Liver (tissue), 8 donors: ENCODE measurements at regions not wholly inside any gene's neighbourhood (a gene's known extent, or its start where the extent isn't known, plus 50 kb on each side); places are given as distances from the start of the nearest gene placed in this dataset.

Experiments used
- DNase-seq: peaks from one replicate; pipeline ENCODE4 v3.0.0-alpha.2; 2017; ENCODE audit warnings: low spot score
- H3K27ac ChIP-seq, 2 donors: one replicate each; pipeline ENCODE4 v1.7.0; 2013; ENCODE audit warnings: inconsistent platforms in 2 of 2, low read length in 2 of 2, control low read depth in 1 of 2, low read depth in 1 of 2, mild to moderate bottlenecking in 1 of 2
- H3K27me3 ChIP-seq, 4 donors: one replicate each; pipeline versions ENCODE4 v1.6.1 to v1.7.0; 2013; ENCODE audit warnings: low read length in 3 of 4, inconsistent platforms in 1 of 4, mild to moderate bottlenecking in 1 of 4, moderate library complexity in 1 of 4; ENCODE audit not compliant: control insufficient read depth in 4 of 4, insufficient read depth in 4 of 4
- H3K36me3 ChIP-seq, 4 donors: one replicate each; pipeline versions ENCODE4 v1.6.1 to v1.7.0; 2013; ENCODE audit warnings: low read length in 3 of 4, mild to moderate bottlenecking in 3 of 4, low read depth in 1 of 4, moderate library complexity in 1 of 4; ENCODE audit not compliant: control insufficient read depth in 4 of 4, insufficient read depth in 3 of 4
- H3K4me1 ChIP-seq, 4 donors: one replicate each; pipeline versions ENCODE4 v1.6.1 to v1.7.0; 2013; ENCODE audit warnings: low read length in 3 of 4, mild to moderate bottlenecking in 3 of 4, moderate library complexity in 1 of 4; ENCODE audit not compliant: control insufficient read depth in 4 of 4, insufficient read depth in 4 of 4
- H3K4me3 ChIP-seq, 3 donors: one replicate each; pipeline versions ENCODE4 v1.6.1 to v1.7.0; 2013; ENCODE audit warnings: low read length in 3 of 3, control low read depth in 1 of 3, low read depth in 1 of 3, mild to moderate bottlenecking in 1 of 3
- H3K9ac ChIP-seq, 2 donors: one replicate each; pipeline ENCODE4 v1.7.0; 2013; ENCODE audit warnings: low read length in 2 of 2, mild to moderate bottlenecking in 2 of 2, moderate library complexity in 2 of 2, control low read depth in 1 of 2, low read depth in 1 of 2
- H3K9me3 ChIP-seq, 4 donors: one replicate each; pipeline versions ENCODE4 v1.6.1 to v1.7.0; 2013; ENCODE audit warnings: low read length in 3 of 4; ENCODE audit not compliant: control insufficient read depth in 4 of 4
- EGR1 ChIP-seq, 2 donors: IDR thresholded peaks; 2 replicates each; pipeline ENCODE4 v1.6.1; 2016 to 2018; ENCODE audit warnings: antibody characterized with exemption in 2 of 2, low read depth in 2 of 2
- FOXA1 ChIP-seq: IDR thresholded peaks from 2 replicates; pipeline ENCODE4 v1.6.1; 2016; ENCODE audit warnings: antibody characterized with exemption
- FOXA2 ChIP-seq: IDR thresholded peaks from 2 replicates; pipeline ENCODE4 v1.6.1; 2016; ENCODE audit warnings: antibody characterized with exemption
- GABPA ChIP-seq, 2 donors: IDR thresholded peaks in 1 of 2; conservative IDR thresholded peaks in 1 of 2; 2 replicates each; pipeline ENCODE4 v1.6.1; 2016; ENCODE audit warnings: antibody characterized with exemption in 2 of 2, mild to moderate bottlenecking in 1 of 2, moderate library complexity in 1 of 2
- HNF4A ChIP-seq, 2 donors: conservative IDR thresholded peaks; 2 replicates each; pipeline ENCODE4 v1.6.1; 2016; ENCODE audit warnings: antibody characterized with exemption in 2 of 2, mild to moderate bottlenecking in 2 of 2
- HNF4G ChIP-seq: IDR thresholded peaks from 2 replicates; pipeline ENCODE4 v1.6.1; 2016; ENCODE audit warnings: antibody characterized with exemption
- JUND ChIP-seq, 2 donors: IDR thresholded peaks; 2 replicates each; pipeline ENCODE4 v1.6.1; 2016; ENCODE audit warnings: antibody characterized with exemption in 2 of 2
- NR2F2 ChIP-seq: IDR thresholded peaks from 2 replicates; pipeline ENCODE4 v1.6.1; 2016; ENCODE audit warnings: antibody characterized with exemption
- RAD21 ChIP-seq, 2 donors: IDR thresholded peaks; 2 replicates each; pipeline ENCODE4 v1.6.1; 2016; ENCODE audit warnings: antibody characterized with exemption in 2 of 2, mild to moderate bottlenecking in 2 of 2
- RXRA ChIP-seq, 2 donors: IDR thresholded peaks; 2 replicates each; pipeline ENCODE4 v1.6.1; 2017 to 2018; ENCODE audit warnings: antibody characterized with exemption in 2 of 2, mild to moderate bottlenecking in 1 of 2
- SP1 ChIP-seq: IDR thresholded peaks from 2 replicates; pipeline ENCODE4 v1.6.1; 2018; ENCODE audit warnings: antibody characterized with exemption, mild to moderate bottlenecking
- TAF1 ChIP-seq: conservative IDR thresholded peaks from 2 replicates; pipeline ENCODE4 v1.6.1; 2016; ENCODE audit warnings: antibody characterized with exemption, mild to moderate bottlenecking
- YY1 ChIP-seq: IDR thresholded peaks from 2 replicates; pipeline ENCODE4 v1.6.1; 2016; ENCODE audit warnings: antibody characterized with exemption, mild to moderate bottlenecking
- WGBS: extraction: QIAGEN DNeasy Blood & Tissue Kit; methylation state at CpG from one replicate; pipeline ENCODE4 v1.1.7; 2013; 5-methylcytosine and 5-hydroxymethylcytosine counted together
- TF ChIP-seq, protein P1 (sequence below): fragments of 150-350 bp; IDR thresholded peaks from 2 replicates; pipeline ENCODE4 v1.5.1; 2017; ENCODE audit warnings: improper control_type of control experiment, low read depth, low read length; ENCODE audit not compliant: missing input control
- TF ChIP-seq, protein P2 (sequence below): IDR thresholded peaks from 2 replicates; pipeline ENCODE4 v1.6.1; 2016; ENCODE audit warnings: antibody characterized with exemption
- TF ChIP-seq, protein P3 (sequence below): IDR thresholded peaks from 2 replicates; pipeline ENCODE4 v1.6.1; 2016; ENCODE audit warnings: antibody characterized with exemption
- TF ChIP-seq, protein P4 (sequence below): IDR thresholded peaks from 2 replicates; pipeline ENCODE4 v1.6.1; 2016; ENCODE audit warnings: antibody characterized with exemption
- donor health status: healthy.
- donor health status: healthy.
- donor health status: healthy.
- donor health status: healthy.
- donor health status: healthy.

DNA sequence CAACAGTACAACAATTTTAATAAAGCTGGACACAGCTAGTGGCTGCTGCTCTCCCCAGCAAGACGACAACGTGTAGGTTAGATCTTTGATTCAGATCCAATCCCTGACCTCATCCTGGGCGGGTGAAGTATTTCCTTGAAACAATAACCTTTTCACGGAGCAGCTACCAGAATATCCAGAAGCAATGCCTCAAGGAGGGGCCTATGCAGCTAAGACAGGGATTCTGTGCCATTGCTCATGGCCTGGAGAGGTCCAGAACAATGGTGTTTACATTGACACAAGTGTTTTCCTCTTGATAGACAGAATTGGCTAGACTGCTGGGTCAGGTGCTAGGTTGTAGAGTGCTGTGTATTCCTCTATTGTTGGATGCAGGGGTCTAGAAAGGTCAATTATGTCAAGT is 520.1 kb downstream of the BCL11A start (continued):
- TF ChIP-seq, protein P1, sequence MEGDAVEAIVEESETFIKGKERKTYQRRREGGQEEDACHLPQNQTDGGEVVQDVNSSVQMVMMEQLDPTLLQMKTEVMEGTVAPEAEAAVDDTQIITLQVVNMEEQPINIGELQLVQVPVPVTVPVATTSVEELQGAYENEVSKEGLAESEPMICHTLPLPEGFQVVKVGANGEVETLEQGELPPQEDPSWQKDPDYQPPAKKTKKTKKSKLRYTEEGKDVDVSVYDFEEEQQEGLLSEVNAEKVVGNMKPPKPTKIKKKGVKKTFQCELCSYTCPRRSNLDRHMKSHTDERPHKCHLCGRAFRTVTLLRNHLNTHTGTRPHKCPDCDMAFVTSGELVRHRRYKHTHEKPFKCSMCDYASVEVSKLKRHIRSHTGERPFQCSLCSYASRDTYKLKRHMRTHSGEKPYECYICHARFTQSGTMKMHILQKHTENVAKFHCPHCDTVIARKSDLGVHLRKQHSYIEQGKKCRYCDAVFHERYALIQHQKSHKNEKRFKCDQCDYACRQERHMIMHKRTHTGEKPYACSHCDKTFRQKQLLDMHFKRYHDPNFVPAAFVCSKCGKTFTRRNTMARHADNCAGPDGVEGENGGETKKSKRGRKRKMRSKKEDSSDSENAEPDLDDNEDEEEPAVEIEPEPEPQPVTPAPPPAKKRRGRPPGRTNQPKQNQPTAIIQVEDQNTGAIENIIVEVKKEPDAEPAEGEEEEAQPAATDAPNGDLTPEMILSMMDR = no peak
- TF ChIP-seq, protein P2, sequence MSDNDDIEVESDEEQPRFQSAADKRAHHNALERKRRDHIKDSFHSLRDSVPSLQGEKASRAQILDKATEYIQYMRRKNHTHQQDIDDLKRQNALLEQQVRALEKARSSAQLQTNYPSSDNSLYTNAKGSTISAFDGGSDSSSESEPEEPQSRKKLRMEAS = no peak
- TF ChIP-seq SP1 = no peak
- no peak for TF ChIP-seq NR2F2
- no peak for TF ChIP-seq RXRA (IDR thresholded peaks at IDR 0.05)
- TF ChIP-seq RAD21 (IDR thresholded peaks at IDR 0.05) = no peak
- no peak for TF ChIP-seq FOXA2
- TF ChIP-seq JUND (IDR thresholded peaks at IDR 0.05) = no peak

DNA sequence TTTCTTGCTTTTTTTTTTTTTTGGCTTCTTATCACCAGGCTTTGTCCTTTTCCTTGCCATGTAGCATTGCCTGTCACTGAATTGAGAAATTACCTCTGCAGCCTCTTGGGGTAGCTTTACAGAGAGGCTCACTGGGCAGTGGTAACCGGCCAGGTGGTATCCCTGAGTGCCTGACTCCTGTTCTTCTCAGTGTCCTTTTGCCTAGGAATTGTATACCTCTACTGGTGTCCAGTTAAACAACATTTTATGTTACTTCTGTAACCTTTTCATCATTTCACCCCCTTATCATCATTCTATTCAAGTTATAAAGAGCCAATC is 523.9 kb downstream of the BCL11A start:
- 59% methylated on average over 1 of the region's 1 CpG for WGBS
- no peaks in the 10 kb centered on the region for H3K4me1 ChIP-seq
- no peak overlapping the region for H3K27ac ChIP-seq
- H3K27me3 ChIP-seq = no peaks in the 10 kb centered on the region
- peaks cover 0 to 3% (median 0%) of the 10 kb centered on the region in 4 donors for H3K9me3 ChIP-seq
- H3K4me3 ChIP-seq = no peak overlapping the region
- no peaks in the 10 kb centered on the region for H3K36me3 ChIP-seq
- no peak for TF ChIP-seq SP1
- no peak for TF ChIP-seq HNF4G
- no peak for TF ChIP-seq FOXA1
- TF ChIP-seq EGR1 (IDR thresholded peaks at IDR 0.05; ENCODE audit: low read depth in 2 of 2) = no peak
- TF ChIP-seq RAD21 (IDR thresholded peaks at IDR 0.05) = no peak
- TF ChIP-seq, protein P1 = no peak
- TF ChIP-seq HNF4A (conservative IDR thresholded peaks at IDR 0.05) = no peak
- TF ChIP-seq NR2F2 = no peak
- TF ChIP-seq GABPA (IDR thresholded peaks at IDR 0.05 in 1 of 2, conservative IDR thresholded peaks at IDR 0.05 in 1 of 2) = no peak
- TF ChIP-seq FOXA2 = no peak
- TF ChIP-seq RXRA (IDR thresholded peaks at IDR 0.05) = no peak
- DNase-seq = no peak
- H3K9ac ChIP-seq = no peak overlapping the region

DNA sequence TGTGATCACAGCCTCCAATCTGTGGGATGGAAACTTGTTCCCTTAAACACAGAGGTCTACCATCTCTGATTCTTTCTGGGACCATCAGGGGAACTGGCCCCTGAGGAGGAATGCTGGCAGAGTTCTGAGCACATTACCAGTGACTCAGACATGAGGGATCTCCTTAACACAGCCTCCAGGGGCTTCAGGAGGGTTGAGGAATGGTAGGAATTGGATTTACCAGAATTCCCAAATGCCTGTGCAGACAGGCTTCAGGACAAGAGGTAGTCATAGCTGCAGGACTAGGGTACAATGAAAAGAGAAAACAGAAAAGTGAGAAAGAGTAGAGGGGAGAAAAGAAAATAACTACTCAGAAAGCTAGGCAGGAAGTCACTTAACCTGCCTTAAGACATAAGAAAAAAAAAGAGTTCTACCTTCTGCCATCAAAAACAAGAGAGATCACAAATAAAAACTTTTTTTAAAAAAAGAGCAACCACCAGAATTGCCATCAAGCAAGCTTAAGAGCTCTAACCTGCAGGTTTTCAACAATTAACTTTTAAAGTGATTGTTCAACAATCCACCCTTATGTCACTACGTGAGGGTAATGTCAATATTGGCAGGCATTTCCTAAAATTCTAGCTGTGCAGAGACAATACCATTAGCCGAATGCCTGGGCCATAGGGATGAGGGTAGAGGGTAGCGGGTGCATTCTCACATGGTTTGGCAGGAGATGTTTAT is 524.4 kb downstream of the BCL11A start:
- no peak for DNase-seq
- Histone ChIP-seq H3K4me3 (no peak overlapping the region), H3K27me3 (no peaks in the 10 kb centered on the region), H3K9me3 (peaks cover 0 to 3% (median 0%) of the 10 kb centered on the region in 4 donors), H3K9ac (no peak overlapping the region), H3K27ac (no peak overlapping the region), H3K4me1 (no peaks in the 10 kb centered on the region), H3K36me3 (no peaks in the 10 kb centered on the region)
- WGBS = 43% methylated on average over 3 of the region's 3 CpGs
- TF ChIP-seq RAD21 (IDR thresholded peaks at IDR 0.05) = no peak
- TF ChIP-seq FOXA1 = no peak
- no peak for TF ChIP-seq FOXA2
- TF ChIP-seq JUND (IDR thresholded peaks at IDR 0.05) = no peak
- TF ChIP-seq, protein P3, sequence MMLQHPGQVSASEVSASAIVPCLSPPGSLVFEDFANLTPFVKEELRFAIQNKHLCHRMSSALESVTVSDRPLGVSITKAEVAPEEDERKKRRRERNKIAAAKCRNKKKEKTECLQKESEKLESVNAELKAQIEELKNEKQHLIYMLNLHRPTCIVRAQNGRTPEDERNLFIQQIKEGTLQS = no peak
- TF ChIP-seq, protein P4, sequence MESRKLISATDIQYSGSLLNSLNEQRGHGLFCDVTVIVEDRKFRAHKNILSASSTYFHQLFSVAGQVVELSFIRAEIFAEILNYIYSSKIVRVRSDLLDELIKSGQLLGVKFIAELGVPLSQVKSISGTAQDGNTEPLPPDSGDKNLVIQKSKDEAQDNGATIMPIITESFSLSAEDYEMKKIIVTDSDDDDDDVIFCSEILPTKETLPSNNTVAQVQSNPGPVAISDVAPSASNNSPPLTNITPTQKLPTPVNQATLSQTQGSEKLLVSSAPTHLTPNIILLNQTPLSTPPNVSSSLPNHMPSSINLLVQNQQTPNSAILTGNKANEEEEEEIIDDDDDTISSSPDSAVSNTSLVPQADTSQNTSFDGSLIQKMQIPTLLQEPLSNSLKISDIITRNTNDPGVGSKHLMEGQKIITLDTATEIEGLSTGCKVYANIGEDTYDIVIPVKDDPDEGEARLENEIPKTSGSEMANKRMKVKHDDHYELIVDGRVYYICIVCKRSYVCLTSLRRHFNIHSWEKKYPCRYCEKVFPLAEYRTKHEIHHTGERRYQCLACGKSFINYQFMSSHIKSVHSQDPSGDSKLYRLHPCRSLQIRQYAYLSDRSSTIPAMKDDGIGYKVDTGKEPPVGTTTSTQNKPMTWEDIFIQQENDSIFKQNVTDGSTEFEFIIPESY = no peak
- TF ChIP-seq YY1 = no peak
- TF ChIP-seq GABPA (IDR thresholded peaks at IDR 0.05 in 1 of 2, conservative IDR thresholded peaks at IDR 0.05 in 1 of 2) = no peak
- TF ChIP-seq, protein P2 = no peak
- TF ChIP-seq HNF4G = no peak
- no peak for TF ChIP-seq NR2F2
- TF ChIP-seq, protein P1 = no peak
- TF ChIP-seq SP1 = no peak
- no peak for TF ChIP-seq TAF1
- no peak for TF ChIP-seq HNF4A (conservative IDR thresholded peaks at IDR 0.05)
- TF ChIP-seq RXRA (IDR thresholded peaks at IDR 0.05) = no peak
